Endothelial cell of umbilical vein (primary cell): ENCODE measurements at regions not wholly inside any gene's neighbourhood (a gene's known extent, or its start where the extent isn't known, plus 50 kb on each side); places are given as distances from the start of the nearest gene placed in this dataset.

Source experiments
- BruUV-seq: library from RNA; stranded (reverse); fragments of 400-500 nt; replicated peaks from 2 replicates; lab custom pipeline; 2021; lab: Mats Ljungman, UMichigan
- CTCF ChIA-PET: fragments of 300-600, 350-600 bp; sonication (Branson Sonifier 250); formaldehyde crosslinking; loops from one replicate; lab custom pipeline; 2021; ENCODE audit warnings: antibody characterized with exemption, inconsistent platforms; lab: Charles Lee
- POLR2A ChIA-PET: fragments of 300-600, 350-600 bp; sonication (Branson Sonifier 250); formaldehyde crosslinking; loops from one replicate; lab custom pipeline; 2021; ENCODE audit warnings: antibody characterized with exemption, inconsistent platforms; lab: Charles Lee
- DNase-seq: peaks from one replicate; pipeline ENCODE4 v3.0.0-alpha.2; 2011; ENCODE audit warnings: low read depth, low spot score
- FAIRE-seq: peaks from 2 replicates; lab custom pipeline; 2011; peaks lifted over from hg19 to GRCh38; lab: Jason Lieb, UNC
- H2AFZ ChIP-seq: 2 replicates; pipeline ENCODE4 v1.6.0; 2012; ENCODE audit warnings: low read depth, low read length, control low read depth, inconsistent platforms
- H3K27ac ChIP-seq: 2 replicates; pipeline ENCODE4 v1.5.1; 2011; ENCODE audit warnings: low read depth, mild to moderate bottlenecking, control low read depth, low read length, moderate library complexity; ENCODE audit not compliant: insufficient read depth
- H3K27me3 ChIP-seq, 2 experiments: 2 replicates each; pipeline versions ENCODE4 v1.6.0 to v1.6.1; 2011; ENCODE audit warnings: low read length in 2 of 2, mixed read lengths in 1 of 2; ENCODE audit not compliant: control insufficient read depth in 2 of 2, insufficient read depth in 2 of 2
- H3K36me3 ChIP-seq, 2 experiments: 2 replicates in 1 of 2; 3 replicates in 1 of 2; pipeline ENCODE4 v1.5.1; 2011; ENCODE audit warnings: low read length in 2 of 2, mild to moderate bottlenecking in 1 of 2, moderate library complexity in 1 of 2; ENCODE audit not compliant: control insufficient read depth in 2 of 2, insufficient read depth in 2 of 2; ENCODE audit errors: extremely low read depth in 1 of 2
- H3K4me1 ChIP-seq: 3 replicates; pipeline ENCODE4 v1.5.1; 2011; ENCODE audit warnings: mild to moderate bottlenecking, low read length; ENCODE audit not compliant: control insufficient read depth, insufficient read depth; ENCODE audit errors: extremely low read depth
- H3K4me2 ChIP-seq: 2 replicates; pipeline ENCODE4 v1.6.1; 2011; ENCODE audit warnings: low read length, control low read depth, mixed read lengths; ENCODE audit not compliant: insufficient read depth
- H3K4me3 ChIP-seq, 3 experiments: fragments of 200-600 bp in 1 of 3; sonication (generic), shearing (Covaris generic) in 1 of 3; replicated peaks in 1 of 3; 2 replicates each; pipeline ENCODE4 v1.5.1; 2011 to 2016; ENCODE audit warnings: control low read depth in 3 of 3, low read length in 3 of 3, mild to moderate bottlenecking in 2 of 3, inconsistent platforms in 1 of 3, low read depth in 1 of 3, moderate library complexity in 1 of 3; ENCODE audit not compliant: insufficient read depth in 1 of 3
- H3K79me2 ChIP-seq: 2 replicates; pipeline ENCODE4 v1.6.0; 2012; ENCODE audit warnings: low read length, inconsistent platforms; ENCODE audit not compliant: control insufficient read depth, insufficient read depth
- H3K9ac ChIP-seq: replicated peaks from 2 replicates; pipeline ENCODE3; 2011; ENCODE audit warnings: low read length, control low read depth; ENCODE audit not compliant: insufficient read depth; ENCODE audit errors: extremely low read depth
- H3K9me1 ChIP-seq: replicated peaks from 3 replicates; pipeline ENCODE4 v1.6.0; 2011; ENCODE audit warnings: mild to moderate bottlenecking, low read length; ENCODE audit not compliant: control insufficient read depth, insufficient read depth; ENCODE audit errors: extremely low read depth
- H3K9me3 ChIP-seq: replicated peaks from 2 replicates; pipeline ENCODE4 v1.5.1; 2012; ENCODE audit warnings: low read length, inconsistent platforms; ENCODE audit not compliant: control insufficient read depth, insufficient read depth
- H4K20me1 ChIP-seq: replicated peaks from 2 replicates; pipeline ENCODE3; 2011; ENCODE audit warnings: mild to moderate bottlenecking, low read length; ENCODE audit not compliant: control insufficient read depth, insufficient read depth; ENCODE audit errors: extremely low read depth
- EZH2 ChIP-seq: IDR thresholded peaks from 2 replicates; pipeline ENCODE4 v1.6.1; 2012; ENCODE audit warnings: borderline replicate concordance, low read depth, mild to moderate bottlenecking, moderate library complexity, low read length, inconsistent platforms; ENCODE audit not compliant: severe bottlenecking
- FOS ChIP-seq: IDR thresholded peaks from 2 replicates; pipeline ENCODE4 v1.6.1; 2011; ENCODE audit warnings: mild to moderate bottlenecking, low read length, moderate library complexity, borderline replicate concordance; ENCODE audit not compliant: insufficient read depth
- GATA2 ChIP-seq: IDR thresholded peaks from 2 replicates; pipeline ENCODE4 v1.7.0; 2011; ENCODE audit warnings: low read depth, mild to moderate bottlenecking, moderate library complexity, mixed read lengths, low read length; ENCODE audit not compliant: insufficient read length, insufficient read depth
- JUN ChIP-seq: IDR thresholded peaks from 2 replicates; pipeline ENCODE4 v1.6.1; 2011; ENCODE audit warnings: borderline replicate concordance, low read depth; ENCODE audit not compliant: insufficient read length, insufficient read depth
- MYC ChIP-seq: IDR thresholded peaks from one replicate; pipeline ENCODE4 v1.6.1; 2011; ENCODE audit warnings: mild to moderate bottlenecking, low read depth, low read length
- POLR2A ChIP-seq: IDR thresholded peaks from 2 replicates; pipeline ENCODE4 v1.6.1; 2012; ENCODE audit warnings: low read depth, mild to moderate bottlenecking, control low read depth, low read length
- POLR2AphosphoS5 ChIP-seq: IDR thresholded peaks from 2 replicates; pipeline ENCODE4 v1.6.1; 2012; ENCODE audit warnings: low read depth, mild to moderate bottlenecking, control low read depth, low read length, moderate library complexity; ENCODE audit not compliant: insufficient read depth
- dilution Hi-C: fragments of 300-500 bp; cut with MboI; formaldehyde crosslinking; loops from one replicate; pipeline ENCODE4 v1.15.0; 2019; ENCODE audit warnings: low sequenced_read_pairs; ENCODE audit not compliant: extremely low pct_ligation_motif_present
- intact Hi-C: fragments of 100-400 bp; cut with micrococcal nuclease; formaldehyde crosslinking; loops from one replicate; pipeline ENCODE4 v1.10.0; 2022
- TF ChIP-seq, protein P1 (sequence below), 2 donors: IDR thresholded peaks; 1 replicate in 1 of 2; 2 replicates in 1 of 2; pipeline ENCODE4 v1.5.1; 2011; ENCODE audit warnings: low read length in 2 of 2, mild to moderate bottlenecking in 2 of 2, moderate library complexity in 2 of 2, control low read depth in 1 of 2, inconsistent platforms in 1 of 2, low read depth in 1 of 2; ENCODE audit not compliant: insufficient read depth in 1 of 2; ENCODE audit errors: extremely low read depth in 1 of 2
- TF ChIP-seq, protein P2 (sequence below): IDR thresholded peaks from 2 replicates; pipeline ENCODE4 v1.6.1; 2011; ENCODE audit not compliant: insufficient read depth, insufficient read length

DNA sequence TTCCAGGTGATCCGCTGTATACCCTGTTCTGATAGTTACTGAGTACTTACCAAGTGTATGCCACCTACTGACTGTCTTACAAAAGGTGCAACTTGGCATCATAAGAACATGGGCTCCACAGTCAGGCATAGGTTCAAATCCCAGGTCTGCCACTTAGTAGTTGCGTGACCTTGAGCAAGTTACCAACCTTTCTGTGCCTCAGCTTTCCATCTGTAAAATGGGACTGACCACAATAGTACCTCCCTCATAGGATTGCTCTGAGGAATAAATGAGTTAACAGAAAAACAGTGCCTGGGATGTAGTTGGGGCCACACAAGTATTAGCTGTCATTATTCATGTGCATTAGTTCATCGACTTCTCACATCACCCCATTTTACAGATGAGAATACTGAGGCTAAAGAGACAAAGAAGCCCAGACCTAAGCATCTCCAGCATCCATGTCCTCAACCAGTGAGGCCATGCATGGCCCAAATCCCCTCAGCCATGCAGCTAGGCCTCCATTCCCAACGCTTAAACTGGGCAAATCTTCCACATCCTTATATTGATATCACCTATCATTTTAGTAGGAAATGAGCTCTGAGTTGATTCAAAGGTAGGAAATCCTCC is 51.3 kb upstream of the UBE2L5 start:
- no peaks in the 10 kb centered on the region for H3K79me2 ChIP-seq
- H2AFZ ChIP-seq, result no peak overlapping the region
- ChIA-PET POLR2A (no interaction called here), CTCF (interaction anchor here (1.3 kb wide), 1 partner anchor 238 kb away, joined by 3 read pairs; no protein-coding TSS in a partner anchor)
- no peak overlapping the region for H3K4me3 ChIP-seq
- dilution Hi-C loops (no loop called here), intact Hi-C loops (no loop called here)
- H3K9ac ChIP-seq, result no peak overlapping the region
- no peak overlapping the region for H3K27ac ChIP-seq
- no peak for TF ChIP-seq MYC
- TF ChIP-seq, protein P1, sequence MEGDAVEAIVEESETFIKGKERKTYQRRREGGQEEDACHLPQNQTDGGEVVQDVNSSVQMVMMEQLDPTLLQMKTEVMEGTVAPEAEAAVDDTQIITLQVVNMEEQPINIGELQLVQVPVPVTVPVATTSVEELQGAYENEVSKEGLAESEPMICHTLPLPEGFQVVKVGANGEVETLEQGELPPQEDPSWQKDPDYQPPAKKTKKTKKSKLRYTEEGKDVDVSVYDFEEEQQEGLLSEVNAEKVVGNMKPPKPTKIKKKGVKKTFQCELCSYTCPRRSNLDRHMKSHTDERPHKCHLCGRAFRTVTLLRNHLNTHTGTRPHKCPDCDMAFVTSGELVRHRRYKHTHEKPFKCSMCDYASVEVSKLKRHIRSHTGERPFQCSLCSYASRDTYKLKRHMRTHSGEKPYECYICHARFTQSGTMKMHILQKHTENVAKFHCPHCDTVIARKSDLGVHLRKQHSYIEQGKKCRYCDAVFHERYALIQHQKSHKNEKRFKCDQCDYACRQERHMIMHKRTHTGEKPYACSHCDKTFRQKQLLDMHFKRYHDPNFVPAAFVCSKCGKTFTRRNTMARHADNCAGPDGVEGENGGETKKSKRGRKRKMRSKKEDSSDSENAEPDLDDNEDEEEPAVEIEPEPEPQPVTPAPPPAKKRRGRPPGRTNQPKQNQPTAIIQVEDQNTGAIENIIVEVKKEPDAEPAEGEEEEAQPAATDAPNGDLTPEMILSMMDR (IDR thresholded peaks at IDR 0.05; ENCODE audit: extremely low read depth in 1 of 2, insufficient read depth in 1 of 2, low read depth in 1 of 2, low read length in 2 of 2), result no peak
- TF ChIP-seq JUN, result no peak
- TF ChIP-seq POLR2AphosphoS5, result no peak
- TF ChIP-seq, protein P2, sequence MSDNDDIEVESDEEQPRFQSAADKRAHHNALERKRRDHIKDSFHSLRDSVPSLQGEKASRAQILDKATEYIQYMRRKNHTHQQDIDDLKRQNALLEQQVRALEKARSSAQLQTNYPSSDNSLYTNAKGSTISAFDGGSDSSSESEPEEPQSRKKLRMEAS, result no peak
- TF ChIP-seq EZH2, result no peak
- TF ChIP-seq FOS, result no peak
- no peak for TF ChIP-seq POLR2A
- no peak for TF ChIP-seq GATA2
- peak; percentile 18 for FAIRE-seq
- peaks cover 0 to 2% of the 10 kb centered on the region in 2 experiments for H3K27me3 ChIP-seq
- no peaks in the 10 kb centered on the region for H3K36me3 ChIP-seq
- H3K9me1 ChIP-seq, result no peaks in the 10 kb centered on the region
- H3K4me1 ChIP-seq, result peaks cover 3% of the 10 kb centered on the region
- no peaks in the 10 kb centered on the region for H3K9me3 ChIP-seq
- H3K4me2 ChIP-seq, result no peak overlapping the region
- no peak for DNase-seq
- no peaks in the 10 kb centered on the region for H4K20me1 ChIP-seq
- BruUV-seq, result no TSS peak
